PC-9 (cell line): ENCODE measurements at regions not wholly inside any gene's neighbourhood (a gene's known extent, or its start where the extent isn't known, plus 50 kb on each side); places are given as distances from the start of the nearest gene placed in this dataset.
A peak's percentile ranks its signal among the peaks of the same experiment; 100 is the strongest.

Experiments used
- BruUV-seq: library from RNA; stranded (reverse); fragments of 400-500 nt; replicated peaks from 2 replicates; lab custom pipeline; 2021; lab: Mats Ljungman, UMichigan
- CTCF ChIA-PET: fragments of 300-600 bp; sonication (Branson Sonifier 250); formaldehyde crosslinking; loops from one replicate; lab custom pipeline; 2022; ENCODE audit warnings: antibody characterized with exemption; lab: Charles Lee
- POLR2A ChIA-PET: fragments of 300-600 bp; sonication (Branson Sonifier 250); formaldehyde crosslinking; loops from one replicate; lab custom pipeline; 2022; ENCODE audit warnings: antibody characterized with exemption; ENCODE audit not compliant: unreplicated experiment; lab: Charles Lee
- DNase-seq, 2 experiments: peaks; one replicate each; pipeline versions ENCODE4 v3.0.0 to v3.0.0-alpha.2; 2015 to 2022; ENCODE audit warnings: mixed read lengths in 1 of 2
- H2AFZ ChIP-seq: fragments of 200-600 bp; sonication (generic); 2 replicates; pipeline ENCODE4 v1.8.1; 2017; ENCODE audit warnings: antibody characterized with exemption
- H3F3A ChIP-seq: fragments of 200-600 bp; sonication (generic); 2 replicates; pipeline ENCODE4 v1.8.1; 2017; ENCODE audit warnings: antibody characterized with exemption, mild to moderate bottlenecking, low read depth; ENCODE audit not compliant: insufficient read depth
- H3K27ac ChIP-seq: fragments of 200-600 bp; sonication (generic); 2 replicates; pipeline ENCODE4 v1.6.1; 2016; ENCODE audit warnings: mixed run types
- H3K27me3 ChIP-seq: fragments of 200-600 bp; sonication (generic); 2 replicates; pipeline ENCODE4 v1.6.1; 2016; ENCODE audit warnings: low read depth, mixed run types; ENCODE audit not compliant: insufficient read depth
- H3K36me3 ChIP-seq: fragments of 200-600 bp; sonication (generic); 2 replicates; pipeline ENCODE4 v1.6.1; 2016; ENCODE audit warnings: low read depth, mixed run types
- H3K4me1 ChIP-seq: fragments of 200-600 bp; sonication (generic); replicated peaks from 2 replicates; pipeline ENCODE4 v1.6.1; 2016; ENCODE audit warnings: mixed run types; ENCODE audit not compliant: insufficient read depth
- H3K4me2 ChIP-seq: fragments of 200-600 bp; sonication (generic); 2 replicates; pipeline ENCODE4 v1.6.1; 2017; ENCODE audit warnings: mixed run types
- H3K4me3 ChIP-seq: fragments of 200-600 bp; sonication (generic); 2 replicates; pipeline ENCODE4 v1.6.1; 2016; ENCODE audit warnings: mixed run types
- H3K79me2 ChIP-seq: fragments of 200-600 bp; sonication (generic); 2 replicates; pipeline ENCODE4 v1.6.1; 2017; ENCODE audit warnings: low read depth, mixed run types
- H3K9me2 ChIP-seq: fragments of 200-600 bp; sonication (generic); 2 replicates; pipeline ENCODE4 v1.8.1; 2017; ENCODE audit warnings: mild to moderate bottlenecking; ENCODE audit not compliant: insufficient read depth
- H3K9me3 ChIP-seq: fragments of 200-600 bp; sonication (generic); 2 replicates; pipeline ENCODE4 v1.8.1; 2016; ENCODE audit warnings: low read depth; ENCODE audit not compliant: insufficient read depth
- H4K20me1 ChIP-seq: fragments of 200-600 bp; sonication (generic); 2 replicates; pipeline ENCODE4 v1.8.1; 2017; ENCODE audit not compliant: insufficient read depth
- EZH2 ChIP-seq: fragments of 200-600 bp; sonication (generic); IDR thresholded peaks from 2 replicates; pipeline ENCODE4 v1.8.0; 2017; ENCODE audit warnings: antibody characterized with exemption, low read depth
- intact Hi-C: fragments of 100-400 bp; cut with micrococcal nuclease; formaldehyde crosslinking; loops from one replicate; pipeline ENCODE4 v1.10.0; 2022; ENCODE audit not compliant: unreplicated experiment
- TF ChIP-seq, protein P1 (sequence below): fragments of 200-600 bp; sonication (generic); conservative IDR thresholded peaks from 2 replicates; pipeline ENCODE4 v1.6.1; 2017; ENCODE audit warnings: mixed run types, antibody characterized with exemption, mild to moderate bottlenecking, moderate library complexity

GRCh38 chr13:77979721-77980385, 61.2 kb upstream of the EDNRB start:
- intact Hi-C loops: no loop called here
- Histone ChIP-seq H3K9me2 (no peaks in the 10 kb centered on the region), H3K27me3 (no peaks in the 10 kb centered on the region), H3K79me2 (no peaks in the 10 kb centered on the region), H4K20me1 (no peaks in the 10 kb centered on the region), H3K9me3 (peaks cover 3% of the 10 kb centered on the region), H3K4me3 (no peak overlapping the region), H3F3A (no peaks in the 10 kb centered on the region), H3K36me3 (no peaks in the 10 kb centered on the region), H3K4me2 (no peak overlapping the region), H3K4me1 (peaks cover 14% of the 10 kb centered on the region; the same call in 1 of the 2 replicates), H2AFZ (no peak overlapping the region), H3K27ac (peak overlapping the region; percentile 53)
- POLR2A ChIA-PET: no interaction called here
- no TSS peak for BruUV-seq
- DNase-seq: no peak
- CTCF ChIA-PET: no interaction called here
- TF ChIP-seq EZH2: no peak
- TF ChIP-seq, protein P1, sequence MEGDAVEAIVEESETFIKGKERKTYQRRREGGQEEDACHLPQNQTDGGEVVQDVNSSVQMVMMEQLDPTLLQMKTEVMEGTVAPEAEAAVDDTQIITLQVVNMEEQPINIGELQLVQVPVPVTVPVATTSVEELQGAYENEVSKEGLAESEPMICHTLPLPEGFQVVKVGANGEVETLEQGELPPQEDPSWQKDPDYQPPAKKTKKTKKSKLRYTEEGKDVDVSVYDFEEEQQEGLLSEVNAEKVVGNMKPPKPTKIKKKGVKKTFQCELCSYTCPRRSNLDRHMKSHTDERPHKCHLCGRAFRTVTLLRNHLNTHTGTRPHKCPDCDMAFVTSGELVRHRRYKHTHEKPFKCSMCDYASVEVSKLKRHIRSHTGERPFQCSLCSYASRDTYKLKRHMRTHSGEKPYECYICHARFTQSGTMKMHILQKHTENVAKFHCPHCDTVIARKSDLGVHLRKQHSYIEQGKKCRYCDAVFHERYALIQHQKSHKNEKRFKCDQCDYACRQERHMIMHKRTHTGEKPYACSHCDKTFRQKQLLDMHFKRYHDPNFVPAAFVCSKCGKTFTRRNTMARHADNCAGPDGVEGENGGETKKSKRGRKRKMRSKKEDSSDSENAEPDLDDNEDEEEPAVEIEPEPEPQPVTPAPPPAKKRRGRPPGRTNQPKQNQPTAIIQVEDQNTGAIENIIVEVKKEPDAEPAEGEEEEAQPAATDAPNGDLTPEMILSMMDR: no peak

DNA sequence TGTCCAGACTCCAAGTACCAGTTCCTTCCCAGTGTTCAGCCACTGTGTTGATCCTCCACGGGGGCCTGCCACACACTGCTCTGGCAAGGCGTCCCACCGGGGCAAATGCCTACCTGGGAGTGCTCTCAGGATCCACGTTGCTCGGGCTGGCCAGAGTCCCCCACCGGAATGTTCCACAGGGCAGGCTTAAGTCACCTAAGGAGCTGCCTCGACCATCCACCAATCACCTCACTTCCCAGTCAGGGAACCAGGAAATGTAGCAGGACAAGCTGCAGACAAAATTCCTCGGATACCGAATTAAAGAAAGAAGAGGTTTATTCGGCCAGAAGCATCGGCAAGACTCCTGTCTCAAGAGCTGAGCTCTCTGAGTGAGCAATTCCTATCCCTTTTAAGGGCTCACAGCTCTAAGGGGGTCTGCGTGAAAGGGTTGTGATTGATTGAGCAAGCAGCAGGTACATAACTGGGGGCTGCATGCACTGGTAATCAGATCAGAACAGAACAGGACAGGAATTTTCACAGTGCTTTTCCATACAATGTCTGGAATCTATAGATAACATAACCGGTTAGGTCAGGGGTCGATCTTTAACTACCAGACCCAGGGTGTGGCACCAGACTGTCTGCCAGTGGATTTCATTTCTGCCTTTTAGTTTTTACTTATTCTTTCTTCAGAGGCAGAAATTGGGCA, 56.9 kb upstream of the EDNRB start:
- DNase-seq: no peak
- no peak overlapping the region for H3K4me2 ChIP-seq
- H3F3A ChIP-seq: no peaks in the 10 kb centered on the region
- H3K4me3 ChIP-seq: no peak overlapping the region
- H3K79me2 ChIP-seq: no peaks in the 10 kb centered on the region
- H3K9me2 ChIP-seq: no peaks in the 10 kb centered on the region
- POLR2A ChIA-PET: no interaction called here
- no peak overlapping the region for H3K27ac ChIP-seq
- H3K27me3 ChIP-seq: no peaks in the 10 kb centered on the region
- no peaks in the 10 kb centered on the region for H3K36me3 ChIP-seq
- 0 out of 2 replicates have a peak overlapping the region, but pooled peaks have one; percentile 48 for H2AFZ ChIP-seq
- H4K20me1 ChIP-seq: no peaks in the 10 kb centered on the region
- peaks cover 3% of the 10 kb centered on the region; the same call in 1 of the 2 replicates for H3K9me3 ChIP-seq
- H3K4me1 ChIP-seq: peaks cover 4% of the 10 kb centered on the region; the same call in 1 of the 2 replicates
- TF ChIP-seq EZH2: no peak
- TF ChIP-seq, protein P1: no peak
- CTCF ChIA-PET: no interaction called here
- no TSS peak for BruUV-seq
- intact Hi-C loops: no loop called here

DNA sequence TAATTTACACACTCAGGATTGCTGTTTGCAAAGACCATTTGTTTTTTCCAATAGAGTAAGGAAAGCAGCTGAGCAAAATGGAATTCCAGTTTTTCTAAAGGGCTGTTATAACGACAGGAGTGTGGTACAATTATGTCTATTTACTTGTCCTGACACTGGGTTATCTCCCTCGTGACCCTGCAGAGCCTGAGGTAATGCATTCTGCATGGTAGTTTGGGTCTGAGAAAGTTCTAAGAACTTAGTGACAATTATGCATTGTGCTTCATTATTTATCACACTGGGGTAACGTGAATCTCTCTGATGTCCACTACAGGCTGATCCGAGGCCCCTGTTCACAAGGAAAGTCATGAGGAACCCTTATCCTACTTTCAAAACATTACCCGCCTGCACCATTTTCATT, 50.7 kb upstream of the EDNRB start:
- Histone ChIP-seq H4K20me1 (no peaks in the 10 kb centered on the region), H3K4me3 (no peak overlapping the region), H3K27ac (no peak overlapping the region), H2AFZ (peak overlapping the region; percentile 20; the same call in 1 of the 2 replicates), H3K9me2 (no peaks in the 10 kb centered on the region), H3F3A (no peaks in the 10 kb centered on the region), H3K4me1 (no peaks in the 10 kb centered on the region), H3K36me3 (no peaks in the 10 kb centered on the region), H3K4me2 (no peak overlapping the region), H3K9me3 (no peaks in the 10 kb centered on the region; the same call in 1 of the 2 replicates), H3K79me2 (no peaks in the 10 kb centered on the region), H3K27me3 (no peaks in the 10 kb centered on the region)
- TF ChIP-seq EZH2: no peak
- TF ChIP-seq, protein P1: no peak
- ChIA-PET CTCF (no interaction called here), POLR2A (no interaction called here)
- DNase-seq: no peak
- BruUV-seq: no TSS peak
- intact Hi-C loops: no loop called here
